Memory B cell (primary cell): ENCODE measurements at regions not wholly inside any gene's neighbourhood (a gene's known extent, or its start where the extent isn't known, plus 50 kb on each side); places are given as distances from the start of the nearest gene placed in this dataset.

Experiments used
- ATAC-seq: fragments of 150-1000 bp; cut with Tn5 transposase; 2 replicates; pipeline ENCODE4 v1.10.0; 2021; ENCODE audit warnings: low read depth, mild to moderate bottlenecking, moderate library complexity
- DNase-seq, 2 donors: peaks; one replicate each; pipeline ENCODE4 v3.0.0; 2022; ENCODE audit warnings: low spot score in 2 of 2
- H3K27ac Mint-ChIP-seq: one replicate; pipeline ENCODE4 v1.8.0; 2022; ENCODE audit warnings: mild to moderate bottlenecking, moderate library complexity, mixed read lengths
- H3K27me3 Mint-ChIP-seq: one replicate; pipeline ENCODE4 v1.8.0; 2022; ENCODE audit warnings: mixed read lengths
- H3K36me3 Mint-ChIP-seq: one replicate; pipeline ENCODE4 v1.8.0; 2022; ENCODE audit warnings: mild to moderate bottlenecking, mixed read lengths
- H3K4me1 Mint-ChIP-seq: one replicate; pipeline ENCODE4 v1.8.0; 2022; ENCODE audit warnings: mixed read lengths
- H3K4me3 Mint-ChIP-seq: one replicate; pipeline ENCODE4 v1.8.0; 2022; ENCODE audit warnings: mild to moderate bottlenecking, moderate library complexity, mixed read lengths
- H3K9me3 Mint-ChIP-seq: one replicate; pipeline ENCODE4 v1.8.0; 2022; ENCODE audit warnings: mixed read lengths

DNA sequence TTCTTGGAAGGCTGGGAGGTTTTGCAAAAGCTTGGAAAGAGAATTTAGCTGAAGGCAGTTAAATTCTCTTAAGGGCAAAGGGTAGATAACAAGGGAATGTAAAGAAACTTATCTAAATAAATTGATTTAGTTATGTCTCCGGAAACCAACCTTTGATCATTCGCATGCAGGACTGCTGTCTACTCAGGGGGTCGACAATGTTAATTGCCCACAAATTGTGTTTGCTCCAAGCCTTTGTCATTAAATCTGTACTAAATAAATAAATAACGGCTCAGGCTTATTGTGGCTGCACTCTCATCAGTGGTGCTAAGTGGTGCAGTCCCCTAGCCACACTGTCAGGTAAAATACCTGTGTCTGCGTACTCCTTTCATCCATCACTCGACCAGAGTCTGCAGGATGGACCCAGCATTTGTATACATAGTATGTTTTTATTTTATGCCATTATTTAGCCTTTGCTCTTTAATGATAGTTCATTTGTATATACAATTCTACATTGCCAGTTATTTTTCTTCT, 497.4 kb upstream of the RASGRP1 start:
- H3K36me3 Mint-ChIP-seq, result no peaks in the 10 kb centered on the region
- ATAC-seq, result no peak
- H3K27me3 Mint-ChIP-seq, result peaks cover 3% of the 10 kb centered on the region
- peaks cover 4% of the 10 kb centered on the region for H3K9me3 Mint-ChIP-seq
- H3K4me1 Mint-ChIP-seq, result no peaks in the 10 kb centered on the region
- H3K4me3 Mint-ChIP-seq, result no peak overlapping the region
- no peak overlapping the region for H3K27ac Mint-ChIP-seq
- DNase-seq, result no peak

DNA sequence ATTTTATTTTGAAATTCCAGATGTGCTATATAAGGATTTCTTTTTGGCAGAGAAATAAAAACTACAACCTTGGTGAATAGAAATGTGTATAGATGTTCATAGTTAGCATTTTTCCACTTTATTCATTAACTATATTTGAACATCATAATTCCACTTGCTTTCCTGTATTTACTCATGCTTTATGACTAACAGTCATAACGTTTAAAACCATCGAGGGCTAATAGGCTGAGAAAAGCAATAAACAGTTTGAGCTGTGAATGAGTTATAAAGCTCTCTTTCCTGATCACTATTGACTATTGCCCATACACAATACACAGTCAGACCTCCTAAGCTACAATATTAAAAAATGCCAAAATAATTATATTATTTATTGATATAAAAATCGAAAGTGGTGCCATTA, 502.1 kb upstream of the RASGRP1 start:
- H3K27me3 Mint-ChIP-seq, result peaks cover 5% of the 10 kb centered on the region
- no peaks in the 10 kb centered on the region for H3K36me3 Mint-ChIP-seq
- H3K4me1 Mint-ChIP-seq, result no peaks in the 10 kb centered on the region
- peaks cover 4% of the 10 kb centered on the region for H3K9me3 Mint-ChIP-seq
- no peak overlapping the region for H3K4me3 Mint-ChIP-seq
- ATAC-seq, result no peak
- no peak overlapping the region for H3K27ac Mint-ChIP-seq
- no peak for DNase-seq

DNA sequence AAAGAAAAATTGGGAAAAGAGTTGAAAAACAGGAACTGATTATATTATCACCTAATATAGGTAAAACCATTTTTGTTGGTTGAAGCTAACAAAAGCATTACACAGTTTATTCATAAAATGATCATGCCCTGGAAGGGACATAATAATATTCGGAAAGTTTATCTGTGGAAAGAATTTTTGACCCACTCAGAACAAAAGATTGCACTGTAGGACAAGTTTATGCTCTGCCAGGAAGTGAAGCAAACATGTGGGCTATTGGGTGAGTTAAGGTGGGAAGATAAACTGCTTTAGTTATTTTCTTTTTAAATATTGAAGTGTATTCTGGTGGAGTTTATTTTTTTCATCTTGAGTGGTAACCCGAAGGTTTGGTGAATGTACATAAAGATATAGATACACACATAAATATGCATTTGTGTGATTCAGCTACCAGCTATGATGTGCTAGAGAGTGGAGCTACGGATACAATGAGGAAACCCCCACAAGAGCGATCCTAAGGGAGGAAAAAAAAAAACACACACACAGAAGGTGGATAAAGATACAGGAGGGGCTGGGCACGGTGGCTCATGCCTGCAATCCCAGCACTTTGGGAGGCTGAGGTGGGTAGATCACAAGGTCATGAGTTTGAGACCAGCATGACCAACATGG, 506.4 kb upstream of the THBS1 start:
- DNase-seq, result no peak
- H3K27me3 Mint-ChIP-seq, result no peaks in the 10 kb centered on the region

DNA sequence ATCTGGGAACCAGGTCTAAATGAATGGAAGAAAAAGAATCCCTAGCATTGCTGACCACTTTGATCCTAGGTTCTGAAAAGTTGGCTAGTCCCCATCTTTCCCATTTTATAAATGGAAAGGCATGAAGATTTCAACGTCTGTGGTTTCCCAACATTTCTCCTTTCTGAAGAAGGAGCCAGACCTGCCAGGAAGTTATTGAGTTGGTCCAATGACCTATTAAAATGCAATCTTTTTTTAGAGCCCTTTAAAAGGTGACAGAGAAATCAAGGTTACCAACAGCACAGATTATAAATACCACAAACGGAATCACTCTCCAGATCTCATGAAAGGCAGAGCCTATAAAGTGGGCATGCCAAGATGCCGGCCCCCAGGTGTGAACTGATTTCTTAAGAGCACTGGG, 505.6 kb upstream of the THBS1 start:
- DNase-seq (no peak), ATAC-seq (no peak)
- Mint-ChIP-seq H3K4me1 (no peaks in the 10 kb centered on the region), H3K4me3 (no peak overlapping the region), H3K27me3 (no peaks in the 10 kb centered on the region), H3K9me3 (no peaks in the 10 kb centered on the region), H3K36me3 (no peaks in the 10 kb centered on the region), H3K27ac (no peak overlapping the region)

More for the DNA sequence above, 506.4 kb upstream of the THBS1 start:
- Mint-ChIP-seq H3K27ac (no peak overlapping the region), H3K9me3 (no peaks in the 10 kb centered on the region), H3K4me1 (no peaks in the 10 kb centered on the region), H3K4me3 (no peak overlapping the region), H3K36me3 (no peaks in the 10 kb centered on the region)
- ATAC-seq, result no peak

- Mint-ChIP-seq H3K27me3 (no peaks in the 10 kb centered on the region), H3K9me3 (no peaks in the 10 kb centered on the region), H3K4me1 (no peaks in the 10 kb centered on the region), H3K27ac (no peak overlapping the region), H3K4me3 (no peak overlapping the region), H3K36me3 (no peaks in the 10 kb centered on the region)
- DNase-seq (no peak), ATAC-seq (no peak)
Observed at GRCh38 chr15:39075756-39076341, 505.0 kb upstream of the THBS1 start.

DNA sequence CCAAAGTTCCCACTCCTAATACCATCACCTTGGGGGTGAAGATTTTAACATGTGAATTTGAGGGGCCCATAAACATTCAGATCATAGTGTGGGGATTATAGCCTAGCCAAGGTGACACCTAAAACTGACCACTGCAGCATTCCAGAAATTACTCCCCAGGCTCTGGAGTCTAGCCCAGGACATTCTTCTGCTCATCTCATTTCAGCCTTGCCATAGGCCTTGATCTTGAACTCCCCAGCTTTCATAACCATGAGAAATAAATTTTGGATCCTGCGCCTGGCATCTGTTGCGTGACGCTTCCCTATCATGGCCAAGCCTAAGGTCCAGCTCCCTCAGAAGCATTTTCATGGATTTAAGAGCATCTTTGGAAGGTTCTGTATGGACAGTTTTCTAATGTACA, 502.9 kb upstream of the THBS1 start:
- H3K27ac Mint-ChIP-seq, result no peak overlapping the region
- H3K36me3 Mint-ChIP-seq, result no peaks in the 10 kb centered on the region
- H3K27me3 Mint-ChIP-seq, result no peaks in the 10 kb centered on the region
- no peak overlapping the region for H3K4me3 Mint-ChIP-seq
- no peaks in the 10 kb centered on the region for H3K4me1 Mint-ChIP-seq
- DNase-seq (no peak), ATAC-seq (no peak)
- H3K9me3 Mint-ChIP-seq, result no peaks in the 10 kb centered on the region

GRCh38 chr15:39079296-39079847, 501.5 kb upstream of the THBS1 start:
- no peaks in the 10 kb centered on the region for H3K36me3 Mint-ChIP-seq
- no peak for DNase-seq
- ATAC-seq, result no peak
- no peak overlapping the region for H3K4me3 Mint-ChIP-seq
- no peaks in the 10 kb centered on the region for H3K4me1 Mint-ChIP-seq
- no peak overlapping the region for H3K27ac Mint-ChIP-seq
- H3K9me3 Mint-ChIP-seq, result no peaks in the 10 kb centered on the region
- H3K27me3 Mint-ChIP-seq, result peaks cover 1% of the 10 kb centered on the region

- DNase-seq, result no peak
- Mint-ChIP-seq H3K4me1 (no peaks in the 10 kb centered on the region), H3K9me3 (no peaks in the 10 kb centered on the region), H3K27me3 (peaks cover 1% of the 10 kb centered on the region), H3K27ac (no peak overlapping the region), H3K4me3 (no peak overlapping the region), H3K36me3 (no peaks in the 10 kb centered on the region)
- no peak for ATAC-seq
Observed at GRCh38 chr15:39083213-39083612, 497.7 kb upstream of the THBS1 start.

DNA sequence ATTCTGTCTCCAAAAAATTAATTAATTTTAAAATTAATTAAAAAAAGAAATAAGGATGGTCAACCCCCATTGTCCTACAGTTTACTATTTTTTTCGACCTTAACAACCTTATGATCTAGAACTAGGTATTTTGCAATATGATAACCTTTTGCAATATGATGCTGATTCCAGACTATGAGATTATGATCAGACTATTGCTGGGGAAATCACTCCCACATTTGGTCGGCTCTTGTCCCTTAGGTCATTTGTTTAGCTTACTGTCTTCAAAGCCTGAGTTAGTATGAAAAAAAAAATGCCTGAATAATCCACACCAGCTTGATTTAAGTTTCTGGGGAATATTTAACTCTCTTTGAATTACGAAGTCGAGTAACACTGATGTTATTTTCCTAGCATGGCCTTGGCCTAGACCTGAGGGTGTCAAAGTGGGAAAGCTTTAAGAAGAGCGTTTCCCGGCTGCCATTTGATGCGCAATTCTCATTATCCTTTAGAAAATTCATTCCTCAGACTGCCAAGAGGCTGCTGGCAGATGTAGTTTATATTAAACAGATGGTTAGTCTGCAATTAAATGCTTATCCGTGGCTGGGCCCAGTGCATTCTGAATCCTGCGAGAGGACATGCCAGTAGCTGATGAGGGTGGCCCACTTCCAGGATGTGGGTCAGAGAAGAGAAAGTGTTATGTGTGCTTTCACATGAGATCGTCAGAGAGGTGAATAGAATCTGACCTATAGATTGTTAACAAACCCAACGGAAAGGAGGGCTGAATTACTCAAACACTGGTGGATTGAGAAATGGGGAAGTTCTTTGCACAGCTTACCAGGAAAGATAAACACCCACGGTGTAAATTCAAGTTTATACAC, 496.0 kb upstream of the THBS1 start:
- Mint-ChIP-seq H3K9me3 (no peaks in the 10 kb centered on the region), H3K4me1 (no peaks in the 10 kb centered on the region), H3K27ac (no peak overlapping the region), H3K4me3 (no peak overlapping the region), H3K36me3 (no peaks in the 10 kb centered on the region), H3K27me3 (peaks cover 1% of the 10 kb centered on the region)
- DNase-seq, result no peak
- ATAC-seq, result no peak

DNA sequence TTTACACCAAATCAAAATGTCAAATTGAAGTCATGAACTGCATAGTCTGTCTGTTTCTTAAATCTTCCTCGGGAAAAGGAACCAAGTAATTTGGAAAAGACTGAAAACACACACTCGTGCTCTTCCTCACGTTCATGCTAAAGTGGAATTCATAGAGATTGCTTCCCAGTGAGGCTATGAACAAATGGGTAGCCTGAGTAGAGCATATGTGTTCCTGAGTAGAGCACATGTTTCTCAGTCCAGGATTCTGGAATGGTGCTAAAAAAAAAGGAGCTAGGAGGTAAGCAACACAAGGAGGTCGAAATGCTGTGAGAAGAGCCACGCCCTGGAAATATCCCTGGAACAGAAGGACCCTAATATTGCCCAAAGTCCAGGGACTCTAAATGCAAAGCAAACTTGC, 494.2 kb upstream of the THBS1 start:
- Mint-ChIP-seq H3K27ac (no peak overlapping the region), H3K9me3 (no peaks in the 10 kb centered on the region), H3K36me3 (no peaks in the 10 kb centered on the region), H3K4me1 (no peaks in the 10 kb centered on the region), H3K27me3 (peaks cover 1% of the 10 kb centered on the region), H3K4me3 (no peak overlapping the region)
- no peak for DNase-seq
- ATAC-seq, result no peak

DNA sequence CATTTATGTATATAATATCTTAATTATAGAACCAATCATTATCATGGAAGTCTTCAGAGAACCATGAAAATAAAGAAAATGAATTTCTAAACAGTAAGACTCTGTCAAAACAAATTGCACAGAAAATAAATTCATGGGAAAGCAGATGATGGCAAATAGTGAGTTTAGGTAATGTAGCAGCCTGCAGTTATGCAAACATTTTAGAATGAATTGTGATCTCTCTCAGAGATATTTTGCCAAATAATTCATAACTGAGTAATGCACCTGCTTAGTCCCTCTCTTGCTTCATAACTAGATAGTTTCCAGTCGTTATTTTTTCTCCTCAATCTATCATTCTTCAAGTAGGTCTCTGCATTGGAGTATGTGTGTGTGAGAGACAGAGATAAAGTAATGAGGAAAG, 492.7 kb upstream of the THBS1 start:
- H3K9me3 Mint-ChIP-seq, result no peaks in the 10 kb centered on the region
- H3K27me3 Mint-ChIP-seq, result peaks cover 1% of the 10 kb centered on the region
- no peaks in the 10 kb centered on the region for H3K36me3 Mint-ChIP-seq
- ATAC-seq (no peak), DNase-seq (no peak)
- no peak overlapping the region for H3K27ac Mint-ChIP-seq
- no peaks in the 10 kb centered on the region for H3K4me1 Mint-ChIP-seq
- H3K4me3 Mint-ChIP-seq, result no peak overlapping the region

DNA sequence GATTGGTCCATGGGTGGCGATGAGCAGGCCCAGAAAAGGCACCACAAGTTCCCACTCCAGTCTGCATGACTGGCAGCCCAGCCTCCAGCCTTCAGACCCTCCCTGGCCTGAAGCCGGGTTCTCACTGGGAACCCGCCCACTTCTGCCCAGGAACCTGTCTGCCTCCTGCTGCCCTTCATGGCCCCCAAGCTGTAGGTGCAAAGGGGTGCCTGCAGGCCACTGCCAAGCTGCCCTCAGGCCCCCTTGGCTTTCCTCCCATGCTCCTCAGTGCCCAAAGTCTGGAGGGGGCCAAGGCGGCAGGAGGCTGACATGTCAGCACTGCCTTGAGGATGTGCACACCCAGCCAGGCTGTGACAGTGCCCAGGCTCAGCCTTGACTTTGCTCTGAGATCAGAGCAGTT, 488.5 kb upstream of the THBS1 start:
- H3K27ac Mint-ChIP-seq, result no peak overlapping the region
- no peaks in the 10 kb centered on the region for H3K9me3 Mint-ChIP-seq
- no peaks in the 10 kb centered on the region for H3K4me1 Mint-ChIP-seq
- ATAC-seq (no peak), DNase-seq (no peak)
- no peak overlapping the region for H3K4me3 Mint-ChIP-seq
- no peaks in the 10 kb centered on the region for H3K27me3 Mint-ChIP-seq
- no peaks in the 10 kb centered on the region for H3K36me3 Mint-ChIP-seq

GRCh38 chr15:39092761-39093160, 488.1 kb upstream of the THBS1 start:
- no peak for ATAC-seq
- H3K36me3 Mint-ChIP-seq, result no peaks in the 10 kb centered on the region
- H3K9me3 Mint-ChIP-seq, result no peaks in the 10 kb centered on the region
- no peak overlapping the region for H3K27ac Mint-ChIP-seq
- H3K4me1 Mint-ChIP-seq, result no peaks in the 10 kb centered on the region
- H3K4me3 Mint-ChIP-seq, result no peak overlapping the region
- H3K27me3 Mint-ChIP-seq, result no peaks in the 10 kb centered on the region
- no peak for DNase-seq

DNA sequence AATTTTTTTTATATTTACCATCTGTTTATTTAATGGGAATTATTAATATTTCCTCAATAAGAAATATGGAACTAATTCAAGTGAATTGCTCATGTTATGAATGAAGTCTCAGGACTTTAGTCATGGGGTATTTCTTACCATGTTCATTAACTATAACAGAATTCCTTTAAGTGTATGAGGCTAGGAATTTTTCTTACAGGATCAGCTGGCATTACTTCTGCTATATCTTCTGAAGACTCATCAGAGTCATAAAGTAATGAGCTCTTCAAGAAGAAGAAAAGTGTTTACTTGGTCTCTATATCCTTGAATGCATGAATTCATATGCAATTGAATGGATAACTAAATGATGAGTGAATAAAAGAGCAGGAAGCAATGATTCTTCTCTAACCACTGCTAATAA, 486.8 kb upstream of the THBS1 start:
- no peak overlapping the region for H3K4me3 Mint-ChIP-seq
- ATAC-seq (no peak), DNase-seq (no peak)
- no peaks in the 10 kb centered on the region for H3K27me3 Mint-ChIP-seq
- H3K9me3 Mint-ChIP-seq, result no peaks in the 10 kb centered on the region
- no peak overlapping the region for H3K27ac Mint-ChIP-seq
- H3K36me3 Mint-ChIP-seq, result no peaks in the 10 kb centered on the region
- no peaks in the 10 kb centered on the region for H3K4me1 Mint-ChIP-seq
